Astrocyte of the cerebellum (primary cell): ENCODE measurements at regions not wholly inside any gene's neighbourhood (a gene's known extent, or its start where the extent isn't known, plus 50 kb on each side); places are given as distances from the start of the nearest gene placed in this dataset.

Experiments used
- DNase-seq: peaks from one replicate; pipeline ENCODE4 v3.0.0-alpha.2; 2011; ENCODE audit warnings: low read depth
- H3K4me3 ChIP-seq: 2 replicates; pipeline ENCODE4 v1.5.1; 2011; ENCODE audit warnings: mild to moderate bottlenecking, low read depth, low read length, moderate library complexity
- CTCF ChIP-seq: IDR thresholded peaks from 2 replicates; pipeline ENCODE4 v1.5.1; 2012; ENCODE audit warnings: low read length, low read depth, moderate library complexity, mild to moderate bottlenecking; ENCODE audit errors: missing control alignments
- in situ Hi-C: cut with HindIII; loops from 2 replicates; pipeline ENCODE4 v1.10.0; 2017; ENCODE audit warnings: low sequenced_read_pairs

GRCh38 chr22:34319346-34319745, 399.1 kb upstream of the LARGE1 start:
- TF ChIP-seq CTCF = no peak
- in situ Hi-C loops = no loop called here
- H3K4me3 ChIP-seq = no peak overlapping the region
- no peak for DNase-seq

GRCh38 chr22:34324763-34325162, 404.5 kb upstream of the LARGE1 start:
- H3K4me3 ChIP-seq = no peak overlapping the region
- no peak for TF ChIP-seq CTCF
- no peak for DNase-seq
- in situ Hi-C loops = no loop called here

GRCh38 chr22:34326901-34327300, 406.6 kb upstream of the LARGE1 start:
- in situ Hi-C loops = no loop called here
- H3K4me3 ChIP-seq = no peak overlapping the region
- TF ChIP-seq CTCF = no peak
- DNase-seq = no peak

GRCh38 chr22:34330432-34330831, 410.2 kb upstream of the LARGE1 start:
- TF ChIP-seq CTCF = no peak
- no peak for DNase-seq
- in situ Hi-C loops = no loop called here
- H3K4me3 ChIP-seq = no peak overlapping the region

GRCh38 chr22:34333285-34333684, 413.0 kb upstream of the LARGE1 start:
- H3K4me3 ChIP-seq = no peak overlapping the region
- no peak for TF ChIP-seq CTCF
- in situ Hi-C loops = no loop called here
- no peak for DNase-seq

GRCh38 chr22:34334893-34335292, 414.6 kb upstream of the LARGE1 start:
- TF ChIP-seq CTCF = no peak
- no peak overlapping the region for H3K4me3 ChIP-seq
- DNase-seq = no peak
- in situ Hi-C loops = no loop called here

GRCh38 chr22:34344702-34345101, 424.4 kb upstream of the LARGE1 start:
- TF ChIP-seq CTCF = no peak
- no peak for DNase-seq
- H3K4me3 ChIP-seq = no peak overlapping the region
- in situ Hi-C loops = no loop called here
